Transverse colon (tissue), 4 donors: ENCODE measurements at regions not wholly inside any gene's neighbourhood (a gene's known extent, or its start where the extent isn't known, plus 50 kb on each side); places are given as distances from the start of the nearest gene placed in this dataset.

ENCODE experiments used
- DNase-seq: peaks from one replicate; pipeline ENCODE4 v3.0.0-alpha.2; 2019
- H3K27ac ChIP-seq, 4 donors: fragments of 200-600 bp; sonication (generic); 2 replicates each; pipeline ENCODE4 v1.5.1; 2016 to 2018; ENCODE audit warnings: inconsistent platforms in 4 of 4
- H3K27me3 ChIP-seq: fragments of 200-600 bp; sonication (generic); 2 replicates; pipeline ENCODE4 v1.5.1; 2017; ENCODE audit warnings: inconsistent platforms
- H3K36me3 ChIP-seq, 4 donors: fragments of 200-600 bp; sonication (generic); 2 replicates each; pipeline ENCODE4 v1.5.1; 2017 to 2019; ENCODE audit warnings: inconsistent platforms in 4 of 4
- H3K4me1 ChIP-seq, 4 donors: fragments of 200-600 bp; sonication (generic); 2 replicates each; pipeline ENCODE4 v1.5.1; 2017 to 2020; ENCODE audit warnings: inconsistent platforms in 4 of 4
- H3K4me3 ChIP-seq, 4 donors: fragments of 200-600 bp; sonication (generic); 1 replicate in 1 of 4; 2 replicates in 3 of 4; pipeline versions ENCODE4 v1.5.1 to v1.6.1; 2017 to 2019; ENCODE audit warnings: inconsistent platforms in 4 of 4
- H3K9me3 ChIP-seq, 2 donors: fragments of 200-600 bp; sonication (generic); 2 replicates each; pipeline ENCODE4 v1.5.1; 2017 to 2019; ENCODE audit warnings: inconsistent platforms in 2 of 2
- CTCF ChIP-seq, 5 experiments: fragments of 200-600 bp in 3 of 5; fragments of 450-650 bp in 2 of 5; sonication (generic) in 3 of 5; IDR thresholded peaks; 1 replicate in 2 of 5; 2 replicates in 3 of 5; pipeline ENCODE4 v1.5.1; 2016 to 2017; ENCODE audit warnings: antibody characterized with exemption in 5 of 5, inconsistent platforms in 3 of 5, mild to moderate bottlenecking in 2 of 5, moderate library complexity in 1 of 5
- EP300 ChIP-seq: sonication (generic); formaldehyde crosslinking; IDR thresholded peaks from one replicate; pipeline ENCODE4 v1.6.1; 2017; ENCODE audit warnings: antibody characterized with exemption, low read depth
- POLR2A ChIP-seq: fragments of 450-650 bp; IDR thresholded peaks from one replicate; pipeline ENCODE4 v1.6.1; 2016; ENCODE audit warnings: antibody characterized with exemption, mild to moderate bottlenecking, moderate library complexity
- POLR2AphosphoS5 ChIP-seq, 3 donors: sonication (generic); formaldehyde crosslinking; IDR thresholded peaks; one replicate each; pipeline ENCODE4 v1.6.1; 2016; ENCODE audit warnings: antibody characterized with exemption in 3 of 3
- WGBS, 2 donors: methylation state at CpG; one replicate each; pipeline ENCODE4 v1.1.5; 2018; ENCODE audit warnings: low coverage in 1 of 2; 5-methylcytosine and 5-hydroxymethylcytosine counted together
- in situ Hi-C, 4 donors: fragments of 200-750 bp; cut with MboI; loops; one replicate each; pipeline versions ENCODE4 v1.15.0 to v1.15.1; 2017; ENCODE audit warnings: low sequenced_read_pairs in 3 of 4, low pct_ligation_motif_present in 1 of 4, low pct_unique_long_range_greater_than_20kb in 1 of 4
- intact Hi-C: fragments of 100-400 bp; cut with DNase I; formaldehyde crosslinking; loops from one replicate; pipeline ENCODE4 v1.15.1; 2023; ENCODE audit warnings: low total_unique reads

DNA sequence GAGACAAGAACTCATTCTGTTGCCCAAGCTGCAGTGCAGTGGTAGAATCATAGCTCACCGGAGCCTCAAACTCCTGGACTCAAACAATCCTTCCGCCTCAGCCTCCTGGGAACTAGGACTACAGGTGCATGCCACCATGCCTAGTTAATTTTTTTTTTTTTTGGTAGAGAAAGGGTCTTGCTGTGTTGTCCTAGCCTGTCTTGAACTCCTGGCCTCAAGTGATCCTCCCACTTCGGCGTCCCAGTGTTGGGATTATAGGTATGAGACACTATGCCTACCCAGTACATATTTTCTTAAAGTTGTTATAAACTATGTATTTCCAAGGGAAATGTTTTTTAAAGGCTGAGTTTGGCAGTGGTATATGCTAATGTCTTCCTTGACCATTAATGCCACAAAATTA, 412.6 kb downstream of the KLF12 start:
- no peak overlapping the region for H3K4me3 ChIP-seq
- H3K9me3 ChIP-seq, result no peaks in the 10 kb centered on the region
- TF ChIP-seq CTCF (IDR thresholded peaks at IDR 0.05), result no peak
- TF ChIP-seq POLR2A, result no peak
- no peak for TF ChIP-seq EP300
- TF ChIP-seq POLR2AphosphoS5 (IDR thresholded peaks at IDR 0.05), result no peak
- DNase-seq, result no peak
- H3K27ac ChIP-seq, result no peak overlapping the region
- H3K36me3 ChIP-seq, result no peaks in the 10 kb centered on the region
- peaks cover 0 to 19% (median 7%) of the 10 kb centered on the region in 4 donors for H3K4me1 ChIP-seq
- WGBS, 2 donors, result 97 to 98% methylated on average over 4 of the region's 4 CpGs
- intact Hi-C loops, result no loop called here
- H3K27me3 ChIP-seq, result no peaks in the 10 kb centered on the region
- in situ Hi-C loops, result loop anchor here in 2 of 4 donors (25.0 kb wide), 3 partner anchors 659 to 909 kb away; partner anchors contain the start of gene KLF5 (in 1 of the 2)

GRCh38 chr13:73720216-73720840, 413.9 kb downstream of the KLF12 start:
- Histone ChIP-seq H3K4me3 (no peak overlapping the region), H3K9me3 (no peaks in the 10 kb centered on the region), H3K36me3 (no peaks in the 10 kb centered on the region), H3K27ac (no peak overlapping the region), H3K27me3 (no peaks in the 10 kb centered on the region), H3K4me1 (peaks cover 0 to 28% (median 7%) of the 10 kb centered on the region in 4 donors)
- 89 to 93% methylated on average over 5 of the region's 5 CpGs for WGBS, 2 donors
- TF ChIP-seq CTCF (IDR thresholded peaks at IDR 0.05) (no peak), EP300 (no peak), POLR2A (no peak), POLR2AphosphoS5 (IDR thresholded peaks at IDR 0.05) (no peak)
- no peak for DNase-seq
- intact Hi-C loops (loop anchor here (1.0 kb wide), 1 partner anchor 24 kb away; no protein-coding TSS in a partner anchor), in situ Hi-C loops (loop anchor here in 2 of 4 donors (25.0 kb wide), 3 partner anchors 658 to 908 kb away; partner anchors contain the start of gene KLF5 (in 1 of the 2))

- H3K9me3 ChIP-seq, result no peaks in the 10 kb centered on the region
- intact Hi-C loops, result no loop called here
- no peak for DNase-seq
- in situ Hi-C loops, result loop anchor here in 2 of 4 donors (25.0 kb wide), 3 partner anchors 656 to 906 kb away; partner anchors contain the start of gene KLF5 (in 1 of the 2)
- no peak overlapping the region for H3K27ac ChIP-seq
- 50 to 82% methylated on average over 1 to 6 of the region's 6 CpGs for WGBS, 2 donors
- TF ChIP-seq CTCF (IDR thresholded peaks at IDR 0.05) (no peak), POLR2AphosphoS5 (IDR thresholded peaks at IDR 0.05) (no peak), POLR2A (no peak), EP300 (no peak)
- no peak overlapping the region for H3K4me3 ChIP-seq
- no peaks in the 10 kb centered on the region for H3K36me3 ChIP-seq
- no peaks in the 10 kb centered on the region for H3K27me3 ChIP-seq
- H3K4me1 ChIP-seq, result peaks cover 0 to 28% (median 7%) of the 10 kb centered on the region in 4 donors
Observed at GRCh38 chr13:73718246-73718645, 416.0 kb downstream of the KLF12 start.

DNA sequence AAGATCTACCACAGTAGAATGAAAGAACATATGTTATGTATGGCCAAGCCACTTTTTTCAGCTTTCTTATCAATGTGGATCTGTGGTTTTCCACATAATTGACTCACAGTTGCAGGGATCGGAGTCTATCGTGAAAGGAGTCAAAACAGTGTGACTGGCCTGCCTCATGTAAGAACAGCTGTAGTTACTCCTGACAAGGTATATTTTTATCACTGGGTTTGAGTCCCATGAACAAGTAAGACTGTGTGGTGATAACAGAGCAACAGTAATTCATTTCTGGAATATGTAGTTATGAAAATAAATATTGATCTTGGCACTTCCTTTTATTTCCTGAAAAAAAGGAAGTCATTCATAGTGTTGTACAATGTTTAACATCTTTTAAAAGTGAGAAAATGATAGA, 416.6 kb downstream of the KLF12 start:
- in situ Hi-C loops (loop anchor here in 2 of 4 donors (25.0 kb wide), 3 partner anchors 655 to 905 kb away; partner anchors contain the start of gene KLF5 (in 1 of the 2)), intact Hi-C loops (no loop called here)
- Histone ChIP-seq H3K9me3 (no peaks in the 10 kb centered on the region), H3K4me1 (peaks cover 0 to 28% (median 7%) of the 10 kb centered on the region in 4 donors), H3K4me3 (no peak overlapping the region), H3K27ac (peak overlapping the region in 3 of 4 donors; percentile 27 to 56 (median 29)), H3K27me3 (no peaks in the 10 kb centered on the region), H3K36me3 (no peaks in the 10 kb centered on the region)
- TF ChIP-seq POLR2AphosphoS5 (IDR thresholded peaks at IDR 0.05), result no peak
- TF ChIP-seq CTCF (IDR thresholded peaks at IDR 0.05), result no peak
- no peak for TF ChIP-seq EP300
- TF ChIP-seq POLR2A, result no peak
- 23 to 52% methylated on average over 2 of the region's 2 CpGs for WGBS, 2 donors
- DNase-seq, result no peak
